ENCODE measurements at regions not wholly inside any gene's neighbourhood (a gene's known extent, or its start where the extent isn't known, plus 50 kb on each side); places are given as distances from the start of the nearest gene placed in this dataset.

- no peak overlapping the region for H3K27ac Mint-ChIP-seq
- POLR2A ChIA-PET = no interaction called here
- H3K9me3 Mint-ChIP-seq = peaks cover 0 to 8% (median 0%) of the 10 kb centered on the region in 9 donors
Observed at GRCh38 chr2:107760620-107761364, 65.9 kb upstream of the RGPD4 start.

DNA sequence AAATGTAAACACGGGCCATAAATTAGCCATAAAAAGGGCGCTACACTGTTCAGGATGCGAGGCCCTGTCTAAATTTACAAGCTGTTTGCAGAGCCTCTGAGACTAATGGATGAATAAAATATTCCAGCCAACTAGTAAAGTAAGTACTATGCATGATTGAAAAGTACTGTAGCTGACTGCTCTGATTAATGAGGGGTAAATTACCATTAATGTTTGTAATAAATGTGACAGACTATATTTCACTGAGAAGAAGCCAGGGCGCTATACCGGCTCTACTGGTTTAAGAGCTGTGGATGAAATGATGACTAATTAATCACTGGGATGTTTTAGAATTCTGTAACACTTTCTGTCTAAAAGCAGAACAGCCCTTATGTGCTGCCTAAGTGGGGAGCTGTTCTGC is 54.3 kb upstream of the RGPD4 start:
- Mint-ChIP-seq H3K4me3 (no peak overlapping the region), H3K9me3 (peaks cover 0 to 2% (median 0%) of the 10 kb centered on the region in 9 donors), H3K4me1 (no peaks in the 10 kb centered on the region), H3K36me3 (no peaks in the 10 kb centered on the region), H3K27ac (no peak overlapping the region), H3K27me3 (peaks cover 0 to 4% (median 2%) of the 10 kb centered on the region in 5 donors)
- POLR2A ChIA-PET = no interaction called here
- ATAC-seq (no peak), DNase-seq (no peak)

More at GRCh38 chr2:107760620-107761364, 65.9 kb upstream of the RGPD4 start:
- Mint-ChIP-seq H3K4me1 (no peaks in the 10 kb centered on the region), H3K36me3 (peaks cover 0 to 5% (median 0%) of the 10 kb centered on the region in 3 donors), H3K27me3 (peaks cover 0 to 8% (median 0%) of the 10 kb centered on the region in 5 donors), H3K4me3 (no peak overlapping the region)
- ATAC-seq (no peak), DNase-seq (no peak)

- no peak for ATAC-seq
- H3K27ac Mint-ChIP-seq = no peak overlapping the region
- no peak overlapping the region for H3K4me3 Mint-ChIP-seq
- POLR2A ChIA-PET = no interaction called here
- H3K9me3 Mint-ChIP-seq = peaks cover 0 to 2% (median 0%) of the 10 kb centered on the region in 9 donors
- peaks cover 0 to 4% (median 2%) of the 10 kb centered on the region in 5 donors for H3K27me3 Mint-ChIP-seq
- no peak for DNase-seq
- H3K36me3 Mint-ChIP-seq = no peaks in the 10 kb centered on the region
- no peaks in the 10 kb centered on the region for H3K4me1 Mint-ChIP-seq
Observed at GRCh38 chr2:107775211-107775610, 51.5 kb upstream of the RGPD4 start.

- H3K4me3 Mint-ChIP-seq = no peak overlapping the region
- no peaks in the 10 kb centered on the region for H3K4me1 Mint-ChIP-seq
- POLR2A ChIA-PET = no interaction called here
- no peak for DNase-seq
- H3K36me3 Mint-ChIP-seq = no peaks in the 10 kb centered on the region
- no peak for ATAC-seq
- no peak overlapping the region for H3K27ac Mint-ChIP-seq
- peaks cover 0 to 4% (median 2%) of the 10 kb centered on the region in 5 donors for H3K27me3 Mint-ChIP-seq
- H3K9me3 Mint-ChIP-seq = peaks cover 0 to 2% (median 0%) of the 10 kb centered on the region in 9 donors
Observed at GRCh38 chr2:107775791-107776190, 50.9 kb upstream of the RGPD4 start.

DNA sequence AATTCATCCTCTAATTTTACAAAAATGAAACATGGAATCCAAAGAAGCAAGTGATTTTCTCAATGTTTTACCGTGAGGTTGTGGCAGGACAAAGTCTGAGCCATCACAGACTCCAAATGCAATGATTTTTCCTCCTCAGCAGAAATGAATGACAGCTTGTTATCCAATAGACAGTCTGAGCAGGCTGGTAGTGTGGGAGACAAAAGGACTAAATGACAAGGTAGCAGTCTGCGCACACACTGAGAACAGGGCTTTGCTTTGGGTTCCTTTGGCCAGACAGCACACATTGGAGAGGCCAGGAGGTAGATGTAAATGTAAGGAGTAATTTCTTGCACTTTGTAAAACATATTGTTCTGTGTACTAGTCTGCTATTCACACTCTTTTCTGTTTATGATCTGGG is 50.3 kb upstream of the RGPD4 start:
- H3K4me1 Mint-ChIP-seq = no peaks in the 10 kb centered on the region
- peaks cover 0 to 4% (median 2%) of the 10 kb centered on the region in 5 donors for H3K27me3 Mint-ChIP-seq
- H3K36me3 Mint-ChIP-seq = no peaks in the 10 kb centered on the region
- H3K27ac Mint-ChIP-seq = no peak overlapping the region
- peaks cover 0 to 2% (median 0%) of the 10 kb centered on the region in 9 donors for H3K9me3 Mint-ChIP-seq
- ATAC-seq = no peak
- H3K4me3 Mint-ChIP-seq = no peak overlapping the region
- no peak for DNase-seq
- POLR2A ChIA-PET = no interaction called here

All from naive thymus-derived CD8-positive, alpha-beta T cell (primary cell).